Right lobe of liver (tissue), 6 donors: ENCODE measurements at regions not wholly inside any gene's neighbourhood (a gene's known extent, or its start where the extent isn't known, plus 50 kb on each side); places are given as distances from the start of the nearest gene placed in this dataset.
"Not testable (repeated sequence)": the region's sequence is repeated elsewhere in the genome, so short reads cannot be mapped to it uniquely, and the experiment has no call there.

Experiments
- ATAC-seq, 4 donors: fragments of 200-7000 bp; cut with Tn5 transposase; one replicate each; pipeline ENCODE4 v1.9.1; 2020; ENCODE audit warnings: mild to moderate bottlenecking in 4 of 4, moderate library complexity in 4 of 4
- DNase-seq, 3 donors: peaks; one replicate each; pipeline ENCODE4 v3.0.0-alpha.2; 2020
- H3K27ac ChIP-seq, 3 donors: fragments of 200-600 bp; one replicate each; pipeline ENCODE4 v1.8.0; 2022
- H3K27me3 ChIP-seq, 2 donors: fragments of 200-600 bp; one replicate each; pipeline ENCODE4 v1.8.0; 2022
- H3K36me3 ChIP-seq, 4 donors: fragments of 200-600 bp; sonication (generic) in 1 of 4; one replicate each; pipeline versions ENCODE4 v1.5.1 to v1.8.0; 2017 to 2022; ENCODE audit warnings: control low read depth in 1 of 4
- H3K4me1 ChIP-seq, 4 donors: fragments of 200-600 bp; sonication (generic) in 1 of 4; one replicate each; pipeline versions ENCODE4 v1.5.1 to v1.8.0; 2017 to 2022; ENCODE audit warnings: control low read depth in 1 of 4
- H3K4me3 ChIP-seq, 3 donors: fragments of 200-600 bp; one replicate each; pipeline ENCODE4 v1.8.0; 2022
- H3K9me3 ChIP-seq, 4 donors: fragments of 200-600 bp; sonication (generic) in 1 of 4; one replicate each; pipeline versions ENCODE4 v1.5.1 to v1.8.0; 2017 to 2022; ENCODE audit warnings: control low read depth in 1 of 4
- CTCF ChIP-seq, 4 donors: fragments of 200-600 bp in 3 of 4; fragments of 450-650 bp in 1 of 4; IDR thresholded peaks; one replicate each; pipeline versions ENCODE4 v1.5.1 to v1.8.0; 2016 to 2022; ENCODE audit warnings: antibody characterized with exemption in 4 of 4, mild to moderate bottlenecking in 2 of 4
- POLR2A ChIP-seq: fragments of 450-650 bp; IDR thresholded peaks from one replicate; pipeline ENCODE4 v1.6.1; 2017; ENCODE audit warnings: antibody characterized with exemption, mild to moderate bottlenecking
- WGBS: methylation state at CpG from one replicate; pipeline ENCODE4 v1.1.6; 2018; ENCODE audit warnings: low coverage, low lambda C conversion rate; ENCODE audit not compliant: insufficient coverage; ENCODE audit errors: missing lambda C conversion rate; 5-methylcytosine and 5-hydroxymethylcytosine counted together
- intact Hi-C, 2 donors: fragments of 100-400 bp; cut with DNase I; formaldehyde crosslinking; loops; one replicate each; pipeline versions ENCODE4 v1.11.2 to v1.14.1; 2022
- donor health status: DM: no; HTN: yes; CAD: no.
- donor health status: DM: no; HTN: no; CAD: no.
- donor health status: DM: no; HTN: no; CAD: no.
- donor health status: DM: no; HTN: yes; CAD: no.
- donor health status: DM: no; HTN: yes; CAD: no.

- no peak for DNase-seq
- no peaks in the 10 kb centered on the region for H3K4me1 ChIP-seq
- no peak for ATAC-seq
- TF ChIP-seq CTCF (IDR thresholded peaks at IDR 0.05) (no peak), POLR2A (no peak)
- no peaks in the 10 kb centered on the region for H3K9me3 ChIP-seq
- H3K4me3 ChIP-seq, result no peak overlapping the region
- 59% methylated on average over 9 of the region's 9 CpGs for WGBS
- intact Hi-C loops, result no loop called here
- H3K27ac ChIP-seq, result no peak overlapping the region
- no peaks in the 10 kb centered on the region for H3K27me3 ChIP-seq
- no peaks in the 10 kb centered on the region for H3K36me3 ChIP-seq
Observed at GRCh38 chr7:97430006-97430405, 301.9 kb upstream of the TAC1 start.

- Histone ChIP-seq H3K36me3 (no peaks in the 10 kb centered on the region), H3K27me3 (no peaks in the 10 kb centered on the region), H3K4me1 (no peaks in the 10 kb centered on the region), H3K27ac (no peak overlapping the region), H3K4me3 (no peak overlapping the region), H3K9me3 (no peaks in the 10 kb centered on the region)
- TF ChIP-seq CTCF (IDR thresholded peaks at IDR 0.05), result no peak
- TF ChIP-seq POLR2A, result no peak
- 72% methylated on average over 5 of the region's 5 CpGs for WGBS
- intact Hi-C loops, result no loop called here
- DNase-seq (no peak), ATAC-seq (no peak)
Observed at GRCh38 chr7:97439637-97440214, 292.2 kb upstream of the TAC1 start.

GRCh38 chr7:97446361-97446760 is 285.5 kb upstream of the TAC1 start:
- no peaks in the 10 kb centered on the region for H3K4me1 ChIP-seq
- no peak for TF ChIP-seq POLR2A
- no peak for TF ChIP-seq CTCF (IDR thresholded peaks at IDR 0.05)
- 43% methylated on average over 5 of the region's 5 CpGs for WGBS
- no peaks in the 10 kb centered on the region for H3K27me3 ChIP-seq
- DNase-seq, result no peak
- no peak overlapping the region for H3K4me3 ChIP-seq
- H3K9me3 ChIP-seq, result no peaks in the 10 kb centered on the region
- intact Hi-C loops, result no loop called here
- no peak overlapping the region for H3K27ac ChIP-seq
- no peaks in the 10 kb centered on the region for H3K36me3 ChIP-seq
- no peak for ATAC-seq

GRCh38 chr7:97449448-97449847 is 282.4 kb upstream of the TAC1 start:
- ATAC-seq, H3K27ac ChIP-seq, H3K9me3 ChIP-seq, intact Hi-C loops, H3K4me3 ChIP-seq, H3K36me3 ChIP-seq, DNase-seq, H3K27me3 ChIP-seq, H3K4me1 ChIP-seq: not testable (repeated sequence)
- 60% methylated on average over 3 of the region's 3 CpGs for WGBS

GRCh38 chr7:97450516-97450915 is 281.4 kb upstream of the TAC1 start:
- DNase-seq, result no peak
- no peaks in the 10 kb centered on the region for H3K9me3 ChIP-seq
- 17% methylated on average over 1 of the region's 1 CpG for WGBS
- intact Hi-C loops, result no loop called here
- no peaks in the 10 kb centered on the region for H3K4me1 ChIP-seq
- H3K36me3 ChIP-seq, result no peaks in the 10 kb centered on the region
- no peak for TF ChIP-seq POLR2A
- no peaks in the 10 kb centered on the region for H3K27me3 ChIP-seq
- ATAC-seq, result no peak
- no peak overlapping the region for H3K4me3 ChIP-seq
- H3K27ac ChIP-seq, result no peak overlapping the region

- H3K4me1 ChIP-seq, result no peaks in the 10 kb centered on the region
- no peak overlapping the region for H3K4me3 ChIP-seq
- H3K27me3 ChIP-seq, result no peaks in the 10 kb centered on the region
- TF ChIP-seq POLR2A (no peak), CTCF (IDR thresholded peaks at IDR 0.05) (no peak)
- no peaks in the 10 kb centered on the region for H3K36me3 ChIP-seq
- H3K9me3 ChIP-seq, result no peaks in the 10 kb centered on the region
- ATAC-seq (no peak), DNase-seq (no peak)
- H3K27ac ChIP-seq, result no peak overlapping the region
- WGBS, result no CpG with 5 or more reads among the region's 1 CpG
- intact Hi-C loops, result no loop called here
Observed at GRCh38 chr7:97454636-97455035, 277.2 kb upstream of the TAC1 start.
